ENCODE measurements at regions not wholly inside any gene's neighbourhood (a gene's known extent, or its start where the extent isn't known, plus 50 kb on each side); places are given as distances from the start of the nearest gene placed in this dataset.

DNA sequence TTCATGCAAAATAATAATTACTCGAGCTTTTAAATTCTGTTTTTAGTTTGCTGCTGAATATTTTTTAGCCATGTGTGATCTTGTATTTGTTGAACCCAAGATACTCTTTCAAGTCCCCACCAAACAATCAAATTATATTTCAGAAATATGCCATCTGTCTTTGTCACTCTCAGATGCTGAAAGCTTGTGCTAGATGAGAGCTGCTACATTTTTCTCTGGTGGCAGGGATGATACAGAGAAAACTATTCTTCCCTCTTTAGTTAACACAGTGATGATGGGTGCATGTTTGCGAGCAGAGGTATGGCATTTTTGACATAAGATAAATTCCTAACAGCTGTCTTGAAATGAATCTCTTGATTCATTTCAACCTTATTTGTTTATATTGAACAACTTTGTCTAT is 100.6 kb upstream of the NPHP3 start:
- DNase-seq (ENCODE audit: low spot score), result no peak

DNA sequence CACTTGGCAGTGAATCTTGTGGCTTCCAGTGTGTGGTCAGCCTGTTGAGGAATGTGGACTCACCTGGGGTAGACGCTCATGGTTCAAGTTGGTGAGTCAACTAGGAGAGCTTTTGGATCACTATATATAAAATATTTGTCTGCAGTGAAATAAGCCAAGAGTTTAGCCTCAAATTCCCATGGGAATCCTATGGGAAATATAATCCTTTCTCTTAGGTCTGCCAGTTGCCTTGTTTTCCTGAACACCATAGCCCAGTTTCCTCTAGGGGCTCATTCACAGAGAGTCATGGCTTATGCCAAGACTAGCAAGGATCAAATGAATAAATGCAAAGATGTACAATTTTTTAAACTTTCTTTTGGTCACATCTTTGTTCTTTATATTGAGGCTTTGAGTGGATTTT is 100.1 kb upstream of the NPHP3 start:
- no peak for DNase-seq (ENCODE audit: low spot score)

DNA sequence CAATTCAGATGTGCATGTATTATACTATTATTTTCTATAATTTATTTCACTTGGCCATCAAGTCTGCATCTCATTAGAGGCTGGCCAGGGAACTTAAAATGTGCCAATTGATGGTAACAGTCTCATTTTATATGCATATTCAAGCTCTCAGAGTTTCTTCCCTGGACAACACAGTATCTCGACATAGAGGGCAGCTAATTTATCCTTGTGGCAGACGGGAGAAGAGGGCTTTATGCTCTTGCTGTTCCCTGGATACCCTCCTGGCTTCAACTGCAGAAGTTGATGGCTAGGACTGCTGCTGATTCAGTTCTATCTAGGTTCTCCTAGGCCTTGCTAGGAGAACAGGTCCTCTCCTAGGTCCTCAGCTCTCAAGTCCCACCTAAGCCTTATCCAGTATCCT is 99.1 kb upstream of the NPHP3 start:
- no peak for DNase-seq (ENCODE audit: low spot score)

DNA sequence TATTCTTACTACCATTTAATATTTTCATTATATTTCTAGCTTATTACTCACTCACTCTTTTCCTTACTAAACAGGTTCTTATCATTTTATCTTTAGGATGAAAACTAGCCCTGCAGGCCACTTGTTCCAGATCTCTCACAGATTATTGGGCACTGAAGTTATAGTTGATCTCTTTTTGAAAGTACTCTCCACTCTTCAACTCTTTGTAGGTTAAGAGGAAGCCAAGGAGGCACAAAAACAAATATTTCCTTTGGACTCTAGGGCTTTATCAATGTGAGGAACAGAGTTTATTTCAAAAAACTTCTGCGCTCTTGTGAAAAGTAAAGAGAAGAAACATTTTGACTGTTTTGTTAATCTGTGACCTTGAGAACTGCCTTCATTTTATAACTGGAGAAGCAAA is 96.0 kb upstream of the NPHP3 start:
- DNase-seq (ENCODE audit: low spot score), result no peak

DNA sequence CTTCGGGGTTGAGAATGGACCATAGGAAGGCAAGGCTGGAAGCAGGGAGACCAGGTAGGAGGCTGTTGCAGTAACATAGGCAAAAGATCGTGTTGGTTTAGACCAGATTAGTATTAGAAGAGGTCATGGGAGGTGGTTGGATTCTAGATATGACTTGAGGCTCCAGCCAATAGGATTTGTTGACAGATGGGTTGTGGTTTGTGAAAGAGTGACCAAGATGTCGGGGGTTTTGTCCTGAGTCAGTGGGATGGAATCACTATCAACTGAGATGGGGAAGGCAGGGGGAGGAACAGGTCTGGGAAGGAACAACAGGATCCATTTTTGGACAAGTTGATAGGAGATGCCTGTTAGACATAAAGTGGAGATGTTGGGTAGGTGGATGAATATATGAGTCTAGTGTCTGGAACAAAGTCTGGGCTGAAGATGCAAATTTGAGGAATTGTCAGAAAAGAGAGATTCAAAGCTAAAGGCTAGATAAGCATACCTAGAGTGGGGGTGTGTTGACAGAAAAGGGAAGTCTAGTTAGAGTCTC is 95.5 kb upstream of the NPHP3 start:
- no peak for DNase-seq (ENCODE audit: low spot score)

DNA sequence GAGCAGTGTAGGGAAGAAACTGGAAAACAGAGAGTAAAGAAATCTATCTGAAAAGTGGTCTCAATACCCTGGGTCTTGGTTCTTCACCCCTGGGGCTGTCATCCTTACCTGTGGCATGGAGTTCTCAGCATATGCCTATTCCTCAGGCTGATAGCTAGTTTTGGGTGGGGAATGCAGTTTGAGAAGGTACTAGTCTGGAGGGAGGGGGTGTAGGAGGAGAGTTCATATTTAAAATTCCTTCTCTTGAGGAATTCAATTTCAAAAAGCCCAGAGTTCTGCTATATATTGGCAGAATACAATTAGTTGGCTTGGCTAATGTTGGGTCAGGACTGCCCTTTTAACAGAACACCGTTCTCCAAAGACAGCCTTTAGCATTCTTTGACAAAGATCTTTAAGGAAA is 82.9 kb upstream of the NPHP3 start:
- DNase-seq (ENCODE audit: low spot score), result no peak

DNA sequence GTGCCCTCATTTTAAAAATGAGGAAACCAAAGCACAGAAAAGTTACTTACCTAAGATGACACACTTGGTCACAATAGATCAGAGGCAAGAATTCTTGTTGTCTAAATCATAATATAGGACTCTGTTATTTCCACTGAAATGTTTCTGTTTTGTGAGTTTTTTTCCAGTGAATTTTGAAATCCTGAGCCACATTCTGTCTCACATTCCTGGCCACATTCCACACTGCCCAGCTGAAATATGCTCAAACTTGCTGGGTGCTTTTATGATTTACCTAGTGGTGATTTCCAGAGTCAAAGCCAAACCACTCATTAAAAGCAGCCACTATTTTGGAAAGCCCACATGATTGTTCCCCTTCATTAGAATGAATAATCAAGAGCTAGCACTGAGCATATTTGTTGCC is 82.3 kb upstream of the NPHP3 start:
- DNase-seq (ENCODE audit: low spot score), result no peak

DNA sequence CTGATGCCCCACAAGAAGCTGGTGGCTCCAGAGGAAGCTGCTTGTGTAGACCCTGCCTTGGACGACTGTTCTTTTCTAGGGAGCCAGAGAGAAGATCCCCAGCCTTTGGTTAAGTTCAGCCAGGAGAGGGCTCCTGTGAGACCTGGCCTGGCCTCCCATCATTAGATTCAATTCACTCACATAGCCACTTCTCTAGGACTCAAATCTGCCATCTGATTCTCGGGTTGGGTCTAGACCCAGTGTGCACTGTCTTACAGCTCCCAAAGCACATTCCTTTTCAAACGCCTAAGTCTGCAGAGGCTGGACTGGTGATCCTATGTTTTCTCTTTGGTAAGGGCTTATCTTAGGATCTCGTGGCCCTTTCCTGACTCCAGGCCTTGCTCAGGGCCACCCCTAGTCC is 81.7 kb upstream of the NPHP3 start:
- DNase-seq (ENCODE audit: low spot score), result no peak

DNA sequence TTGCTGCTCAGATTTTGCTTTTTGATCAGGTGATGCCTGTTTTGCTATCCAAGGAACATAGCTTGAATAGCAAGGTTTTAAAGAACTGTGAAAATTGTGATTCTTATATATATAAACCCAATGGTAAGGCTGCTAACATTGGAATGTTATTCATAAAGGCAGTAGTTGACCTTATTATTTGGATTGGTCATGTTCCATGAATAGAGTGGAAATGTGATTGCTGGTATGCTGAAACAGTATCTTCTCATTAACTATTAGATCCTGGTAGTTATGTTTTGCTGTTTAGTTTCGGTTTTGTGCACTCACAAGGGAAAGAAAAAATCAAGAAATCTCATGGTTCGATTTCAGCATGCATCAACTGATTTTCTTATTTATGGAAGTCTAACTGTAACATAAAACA is 78.7 kb upstream of the NPHP3 start:
- no peak for DNase-seq (ENCODE audit: low spot score)

DNA sequence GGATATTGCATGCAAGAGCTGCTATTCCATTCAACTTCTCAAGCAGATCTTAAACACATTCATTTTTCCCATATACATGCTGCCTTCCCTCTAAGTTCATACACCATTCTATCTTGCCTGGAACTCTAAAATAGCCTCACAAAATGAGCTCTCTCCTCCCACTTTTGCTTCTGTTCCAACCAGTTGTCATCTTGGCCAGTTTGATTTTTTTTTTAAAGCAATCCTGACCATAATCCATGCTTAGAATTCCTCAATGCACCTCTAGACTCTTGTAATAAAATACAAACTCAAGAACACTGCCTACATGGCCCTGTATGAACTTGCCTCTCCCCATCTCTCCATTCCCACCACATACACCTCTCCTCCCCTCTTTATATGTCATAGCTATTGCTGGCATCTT is 68.6 kb upstream of the NPHP3 start:
- no peak for DNase-seq (ENCODE audit: low spot score)

DNA sequence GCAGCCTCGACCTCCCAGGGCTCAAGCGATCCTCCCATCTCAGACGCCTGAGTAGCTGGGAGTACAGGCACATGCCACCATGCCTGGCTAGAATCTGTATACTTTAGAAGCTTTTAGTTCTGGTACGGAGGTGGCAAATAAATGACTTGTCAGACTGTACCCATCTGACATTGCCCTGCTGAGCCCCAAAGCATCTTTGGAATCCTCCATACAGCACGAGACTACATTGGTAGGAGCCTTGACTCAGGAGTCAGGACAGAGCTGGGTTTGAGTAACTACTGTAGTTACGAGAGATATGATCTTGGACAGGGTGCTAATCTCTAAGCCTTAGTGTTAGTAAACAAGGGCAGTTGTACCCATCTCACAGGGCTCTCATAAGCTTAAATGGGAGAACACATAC is 67.8 kb upstream of the NPHP3 start:
- no peak for DNase-seq (ENCODE audit: low spot score)

DNA sequence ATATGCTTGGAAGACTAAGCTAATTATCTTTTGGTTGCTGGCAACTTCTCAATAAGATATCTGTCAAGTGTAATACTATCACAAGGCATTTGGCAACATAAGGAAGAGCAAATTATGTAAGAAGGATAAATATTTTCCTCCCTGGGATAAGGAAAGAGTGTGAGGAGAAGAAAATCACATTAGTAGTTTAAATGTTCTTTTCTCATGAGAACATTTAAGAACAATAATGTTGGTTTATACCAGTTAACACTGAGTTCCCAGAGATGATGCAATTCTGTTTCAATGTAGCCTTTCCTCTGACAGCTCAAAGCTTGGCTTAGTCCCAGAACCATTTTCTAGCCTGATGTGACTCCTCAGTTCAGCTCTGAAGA is 66.1 kb upstream of the NPHP3 start:
- peak; percentile 67 for DNase-seq (ENCODE audit: low spot score)

DNA sequence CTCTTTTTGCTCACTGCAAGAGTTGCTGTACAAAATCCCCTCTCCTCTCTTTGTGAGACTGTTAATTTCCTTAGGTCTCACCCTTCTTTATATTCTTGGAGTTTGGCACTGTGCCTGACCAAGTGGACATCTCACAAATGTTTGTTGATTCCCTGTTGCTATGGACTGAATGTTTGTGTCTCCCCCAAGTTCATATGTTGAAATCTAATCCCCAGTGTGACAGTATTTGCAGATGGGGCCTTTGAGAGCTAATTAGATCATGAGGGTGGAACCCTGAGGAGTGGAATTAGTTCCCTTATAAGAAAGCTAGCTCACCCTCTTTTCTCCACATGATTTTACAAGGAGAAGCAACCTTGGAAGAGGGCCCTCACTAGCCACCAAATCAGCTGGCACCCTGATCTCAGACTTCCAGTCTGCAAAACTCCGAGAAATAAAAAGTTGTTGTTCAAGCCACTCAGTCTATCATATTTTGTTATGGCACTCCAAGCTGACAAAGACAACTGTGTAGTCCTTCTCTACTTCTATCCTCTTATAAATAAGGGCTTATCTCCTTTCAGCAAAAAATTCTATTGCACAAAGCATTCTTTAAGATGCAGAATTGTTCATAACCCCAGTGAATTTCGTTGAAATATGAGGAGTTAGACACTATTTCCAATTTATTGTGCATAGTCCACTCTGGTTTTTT is 65.5 kb upstream of the NPHP3 start:
- DNase-seq (ENCODE audit: low spot score), result no peak

DNA sequence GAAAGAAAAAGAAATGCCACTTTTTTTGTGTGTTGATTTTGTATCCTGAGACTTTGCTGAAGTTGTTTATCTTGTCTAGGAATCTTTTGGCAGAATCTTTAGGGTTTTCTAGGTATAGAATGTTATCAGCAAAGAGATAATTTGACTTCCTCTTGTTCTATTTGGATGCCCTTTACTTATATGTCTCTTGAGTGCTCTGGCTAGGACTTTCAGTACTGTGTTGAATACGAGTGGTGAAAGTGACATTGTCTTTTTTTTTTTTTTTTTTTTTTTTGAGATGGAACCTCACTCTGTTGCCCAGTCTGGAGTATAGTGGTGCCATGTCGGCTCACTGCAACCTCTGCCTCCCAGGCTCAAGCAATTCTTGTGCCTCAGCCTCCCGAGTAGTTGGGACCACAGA is 64.7 kb upstream of the NPHP3 start:
- DNase-seq (ENCODE audit: low spot score), result no peak

DNA sequence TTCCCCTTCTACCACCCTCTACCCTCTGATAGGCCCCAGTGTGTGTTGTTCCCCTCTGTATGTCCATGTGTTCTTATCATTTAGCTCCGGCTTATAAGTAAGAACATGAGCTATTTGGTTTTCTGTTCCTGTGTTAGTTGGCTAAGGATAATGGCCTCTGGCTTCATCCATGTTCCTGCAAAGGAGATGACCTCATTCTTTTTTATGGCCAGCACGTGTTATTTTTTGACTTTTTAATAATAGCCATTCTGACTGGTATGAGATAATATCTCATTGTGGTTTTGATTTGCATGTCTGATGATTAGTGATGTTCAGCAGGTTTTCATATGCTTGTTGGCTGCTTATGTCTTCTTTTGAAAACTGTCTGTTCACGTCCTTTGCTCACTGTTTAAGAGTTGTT is 63.1 kb upstream of the NPHP3 start:
- no peak for DNase-seq (ENCODE audit: low spot score)

DNA sequence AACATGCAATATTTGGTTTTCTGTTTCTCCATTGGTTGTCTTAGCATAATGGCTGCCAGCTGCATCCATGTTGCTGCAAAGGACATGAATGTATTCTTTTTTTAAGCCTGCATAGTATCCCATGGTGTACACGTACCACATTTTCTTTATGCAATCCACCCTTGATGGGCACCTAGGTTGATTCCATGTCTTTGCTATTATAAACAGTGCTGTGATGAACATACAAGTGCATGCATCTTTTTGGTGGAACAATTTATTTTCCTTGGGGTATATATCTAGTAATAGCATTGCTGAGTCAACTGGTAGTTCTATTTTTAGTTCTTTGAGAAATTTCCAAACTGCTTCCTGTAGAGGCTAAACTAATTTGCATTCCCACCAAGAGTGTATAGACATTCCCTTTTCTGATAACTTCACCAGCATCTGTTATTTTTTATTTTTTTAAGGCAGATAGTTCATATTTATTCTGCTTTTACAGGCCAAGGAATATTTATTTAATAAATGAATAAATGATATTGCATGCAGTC is 62.4 kb upstream of the NPHP3 start:
- DNase-seq (ENCODE audit: low spot score), result no peak

DNA sequence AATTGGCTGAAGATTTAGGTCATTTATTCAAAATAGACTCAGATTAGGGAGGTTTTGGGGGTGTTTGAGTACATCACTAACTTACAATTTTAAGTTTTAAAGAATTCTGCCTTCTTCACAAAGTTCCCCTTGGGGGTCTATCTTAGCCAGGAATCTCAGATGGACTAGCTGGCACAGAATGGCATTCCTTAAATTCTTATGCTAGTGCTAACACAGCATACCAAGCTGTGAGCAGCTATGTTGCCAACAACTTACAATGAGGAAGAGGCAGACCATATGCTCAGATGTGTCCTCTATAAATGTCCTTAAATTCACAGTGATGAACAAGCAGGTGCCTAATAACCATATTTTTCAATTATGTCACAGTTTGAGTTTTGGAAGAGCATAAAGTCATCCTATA is 60.9 kb upstream of the NPHP3 start:
- DNase-seq (ENCODE audit: low spot score), result no peak

DNA sequence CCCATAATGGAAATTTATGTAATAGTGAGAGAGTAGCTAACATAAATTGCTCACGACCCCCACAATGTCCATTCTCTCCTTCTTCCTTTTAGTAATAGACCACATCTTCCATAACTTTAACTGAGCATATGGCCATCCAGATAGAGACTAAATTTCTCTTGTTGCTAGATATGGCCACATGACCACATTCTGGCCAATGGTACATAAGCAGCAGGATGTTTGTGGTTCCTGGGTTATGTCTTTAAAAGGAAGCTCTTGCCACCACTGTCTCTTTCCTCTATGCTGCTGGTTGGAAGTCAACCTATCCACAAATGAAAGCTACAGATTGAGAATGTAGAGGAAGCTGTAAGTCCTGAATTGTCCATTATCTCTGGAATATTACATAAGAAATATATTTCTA is 59.7 kb upstream of the NPHP3 start:
- DNase-seq (ENCODE audit: low spot score), result no peak

DNA sequence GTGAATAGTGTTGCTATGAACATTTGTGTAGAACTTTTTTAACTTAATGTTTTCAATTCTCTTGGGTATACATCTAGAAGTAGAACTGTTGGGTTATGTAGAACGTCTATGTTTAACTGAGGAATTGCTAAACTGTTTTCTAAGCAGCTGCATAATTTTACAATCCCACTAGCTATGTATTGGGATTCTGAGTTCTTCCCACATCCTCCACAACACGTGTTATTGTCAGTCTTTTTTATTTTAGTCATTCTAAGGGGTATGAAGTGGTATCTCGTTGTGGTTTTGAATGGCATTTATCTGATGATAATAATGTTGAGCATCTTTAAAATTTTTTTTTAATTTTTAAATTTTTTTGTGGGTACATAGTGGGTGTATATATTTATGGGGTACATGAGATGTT is 55.0 kb upstream of the NPHP3 start:
- no peak for DNase-seq (ENCODE audit: low spot score)

DNA sequence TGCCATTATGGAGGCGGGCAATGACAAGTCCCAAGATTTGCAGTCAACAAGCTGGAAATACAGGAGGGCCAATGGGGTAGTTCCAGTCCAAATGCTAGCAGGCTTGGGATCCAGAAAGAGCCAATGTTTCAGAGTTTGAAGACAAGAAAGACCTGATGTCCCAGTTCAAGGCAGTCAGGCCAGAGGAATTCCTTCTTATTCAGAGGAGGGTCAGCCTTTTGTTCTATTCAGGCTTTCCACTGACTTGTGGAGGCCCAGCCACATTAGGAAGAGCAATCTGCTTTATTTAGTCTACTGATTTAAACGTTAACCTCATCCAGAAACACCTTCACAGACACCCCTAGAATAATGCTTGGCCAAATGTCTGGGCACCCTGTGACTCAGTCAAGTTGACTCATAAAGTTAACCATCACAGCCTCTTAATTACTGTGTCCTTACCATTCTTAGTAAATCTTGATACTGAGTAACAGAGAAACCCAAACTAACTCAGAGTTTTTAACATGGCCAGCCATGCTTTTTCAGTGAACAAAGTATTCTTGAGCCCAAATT is 50.9 kb upstream of the NPHP3 start:
- DNase-seq (ENCODE audit: low spot score), result no peak

DNA sequence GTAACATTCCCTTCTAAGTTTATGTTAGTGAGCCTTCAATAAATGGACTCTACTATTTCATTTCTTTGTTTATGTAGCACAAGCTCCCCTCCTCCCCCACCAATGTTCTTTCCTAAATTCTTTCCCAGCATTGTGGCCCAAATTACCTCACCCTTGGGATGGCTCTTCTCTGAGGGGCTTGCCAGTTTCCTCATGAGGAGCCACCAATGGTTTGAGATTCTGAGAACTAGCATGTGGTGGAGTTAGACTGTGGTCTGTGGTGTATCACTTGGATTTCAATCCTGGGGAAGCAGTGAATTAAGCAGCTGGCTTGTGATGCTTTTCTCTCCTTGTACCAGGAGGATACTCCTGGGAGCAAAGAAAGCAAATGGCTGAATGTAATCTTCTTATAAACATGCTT is 50.0 kb upstream of the NPHP3 start:
- no peak for DNase-seq (ENCODE audit: low spot score)
